ENCODE measurements at regions not wholly inside any gene's neighbourhood (a gene's known extent, or its start where the extent isn't known, plus 50 kb on each side); places are given as distances from the start of the nearest gene placed in this dataset.
"Not testable (repeated sequence)": the region's sequence is repeated elsewhere in the genome, so short reads cannot be mapped to it uniquely, and the experiment has no call there.

DNA sequence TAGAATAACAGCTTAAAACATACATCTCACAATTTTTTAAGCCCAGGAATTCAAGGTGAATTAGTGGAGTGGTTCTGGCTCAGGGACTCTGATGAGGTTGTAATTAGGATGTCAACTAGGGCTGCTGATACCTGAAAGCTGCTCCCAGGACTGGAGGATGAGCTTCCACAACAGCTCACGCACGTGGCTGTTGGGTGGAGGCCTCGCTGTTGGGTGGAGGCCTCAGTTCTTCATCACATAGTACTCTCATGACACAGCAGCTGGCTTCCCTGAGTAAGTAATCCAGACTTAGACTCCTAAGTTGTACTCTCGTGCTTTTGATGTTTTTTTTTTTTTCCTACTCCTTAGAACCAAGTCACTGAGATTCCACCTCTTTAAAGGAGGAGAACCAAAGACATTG, 577.1 kb upstream of the PRR20A start:
- Histone ChIP-seq H3K4me3 (ENCODE audit: low read depth, low read length) (no peak overlapping the region), H3K27ac (no peak overlapping the region), H3K9me3 (ENCODE audit: severe bottlenecking) (no peaks in the 10 kb centered on the region), H3K27me3 (ENCODE audit: insufficient read depth, low read depth, severe bottlenecking) (no peaks in the 10 kb centered on the region), H3K36me3 (no peaks in the 10 kb centered on the region)
- DNase-seq: no peak
- TF ChIP-seq, protein P1, sequence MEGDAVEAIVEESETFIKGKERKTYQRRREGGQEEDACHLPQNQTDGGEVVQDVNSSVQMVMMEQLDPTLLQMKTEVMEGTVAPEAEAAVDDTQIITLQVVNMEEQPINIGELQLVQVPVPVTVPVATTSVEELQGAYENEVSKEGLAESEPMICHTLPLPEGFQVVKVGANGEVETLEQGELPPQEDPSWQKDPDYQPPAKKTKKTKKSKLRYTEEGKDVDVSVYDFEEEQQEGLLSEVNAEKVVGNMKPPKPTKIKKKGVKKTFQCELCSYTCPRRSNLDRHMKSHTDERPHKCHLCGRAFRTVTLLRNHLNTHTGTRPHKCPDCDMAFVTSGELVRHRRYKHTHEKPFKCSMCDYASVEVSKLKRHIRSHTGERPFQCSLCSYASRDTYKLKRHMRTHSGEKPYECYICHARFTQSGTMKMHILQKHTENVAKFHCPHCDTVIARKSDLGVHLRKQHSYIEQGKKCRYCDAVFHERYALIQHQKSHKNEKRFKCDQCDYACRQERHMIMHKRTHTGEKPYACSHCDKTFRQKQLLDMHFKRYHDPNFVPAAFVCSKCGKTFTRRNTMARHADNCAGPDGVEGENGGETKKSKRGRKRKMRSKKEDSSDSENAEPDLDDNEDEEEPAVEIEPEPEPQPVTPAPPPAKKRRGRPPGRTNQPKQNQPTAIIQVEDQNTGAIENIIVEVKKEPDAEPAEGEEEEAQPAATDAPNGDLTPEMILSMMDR (IDR thresholded peaks at IDR 0.05; ENCODE audit: low read depth, low read length): no peak

DNA sequence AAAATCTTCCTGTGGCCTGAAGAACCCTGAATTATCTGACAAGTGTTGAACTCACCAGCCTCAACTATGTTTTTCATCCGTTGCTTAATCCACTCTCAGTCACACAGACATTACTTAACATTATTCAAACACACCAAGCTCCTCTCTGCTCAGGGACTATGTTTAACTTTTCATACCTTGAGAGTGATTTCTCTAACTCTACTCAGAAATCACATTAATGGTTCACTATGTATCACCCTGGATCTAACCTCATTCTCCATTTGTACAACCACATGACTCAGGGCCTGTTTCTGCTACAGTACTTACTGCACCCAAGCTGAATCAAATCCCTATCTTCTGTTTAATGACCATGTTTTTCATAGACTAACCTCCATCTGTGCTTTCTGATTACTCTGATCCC, 553.7 kb upstream of the PRR20A start:
- TF ChIP-seq, protein P1 (IDR thresholded peaks at IDR 0.05; ENCODE audit: low read depth, low read length): no peak
- Histone ChIP-seq H3K36me3 (no peaks in the 10 kb centered on the region), H3K27me3 (ENCODE audit: insufficient read depth, low read depth, severe bottlenecking) (no peaks in the 10 kb centered on the region), H3K4me3 (ENCODE audit: low read depth, low read length) (no peak overlapping the region), H3K27ac (no peak overlapping the region), H3K9me3 (ENCODE audit: severe bottlenecking) (no peaks in the 10 kb centered on the region)
- DNase-seq: no peak

DNA sequence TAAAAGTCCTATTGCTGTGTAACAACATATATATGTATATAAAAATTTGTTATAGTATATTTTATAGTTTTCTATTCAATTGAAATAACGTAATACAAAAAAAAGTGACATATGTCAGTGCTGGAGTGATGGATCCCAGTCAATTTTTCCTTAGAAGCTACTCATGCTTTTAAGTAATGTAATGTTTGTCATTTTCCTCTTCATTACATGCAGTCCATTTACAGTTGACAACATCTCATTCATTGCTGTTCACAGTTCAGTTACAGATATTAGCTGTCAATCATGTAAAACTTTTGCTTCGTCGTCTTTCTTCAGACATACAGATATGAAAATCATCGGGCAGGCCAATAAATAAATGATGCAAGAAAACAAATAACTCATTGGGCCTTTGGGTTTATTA, 525.1 kb upstream of the PRR20A start:
- Histone ChIP-seq H3K36me3 (no peaks in the 10 kb centered on the region), H3K4me3 (ENCODE audit: low read depth, low read length) (no peak overlapping the region), H3K27me3 (ENCODE audit: insufficient read depth, low read depth, severe bottlenecking) (no peaks in the 10 kb centered on the region), H3K9me3 (ENCODE audit: severe bottlenecking) (no peaks in the 10 kb centered on the region), H3K27ac (no peak overlapping the region)
- TF ChIP-seq, protein P1 (IDR thresholded peaks at IDR 0.05; ENCODE audit: low read depth, low read length): no peak
- no peak for DNase-seq

DNA sequence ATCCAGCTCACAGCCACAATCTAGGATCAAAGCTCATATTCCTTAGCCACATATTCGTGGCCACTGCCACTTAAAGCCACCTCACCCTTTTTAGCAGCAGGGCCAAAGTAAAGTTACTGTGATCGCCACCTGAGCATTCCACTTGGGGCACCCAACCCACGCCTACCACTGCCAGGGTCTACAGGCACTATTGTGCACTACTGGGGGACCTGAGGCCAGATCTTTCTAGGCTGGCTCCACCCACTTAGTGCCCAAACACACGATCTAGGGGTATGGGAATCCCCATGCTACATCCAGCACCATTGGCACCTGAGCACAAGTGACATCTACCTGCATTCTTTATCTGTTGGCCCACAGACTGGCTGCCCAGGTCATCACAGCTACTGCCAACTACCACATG, 517.9 kb upstream of the PRR20A start:
- TF ChIP-seq, protein P1 (IDR thresholded peaks at IDR 0.05; ENCODE audit: low read depth, low read length): no peak

DNA sequence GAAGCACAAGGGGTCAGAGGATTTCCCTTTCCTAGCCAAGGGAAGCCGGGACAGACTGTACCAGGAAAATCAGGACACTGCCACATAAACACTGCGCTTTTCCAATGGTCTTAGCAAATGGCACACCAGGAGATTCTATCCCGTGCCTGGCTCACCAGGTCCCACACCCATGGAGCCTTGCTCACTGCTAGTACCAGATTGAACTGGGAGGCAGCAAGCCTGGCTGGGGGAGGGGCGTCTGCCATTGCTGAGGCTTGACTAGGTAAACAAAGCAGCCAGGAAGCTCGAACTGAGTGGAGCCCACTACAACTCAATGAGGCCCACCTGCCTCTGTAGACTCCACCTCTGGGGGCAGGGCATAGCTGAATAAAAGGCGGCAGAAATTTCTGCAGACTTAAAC, 511.8 kb upstream of the PRR20A start:
- H3K27ac ChIP-seq, DNase-seq, H3K36me3 ChIP-seq: not testable (repeated sequence)

More for the DNA sequence above, 517.9 kb upstream of the PRR20A start:
- no peaks in the 10 kb centered on the region for H3K27me3 ChIP-seq (ENCODE audit: insufficient read depth, low read depth, severe bottlenecking)
- no peaks in the 10 kb centered on the region for H3K9me3 ChIP-seq (ENCODE audit: severe bottlenecking)
- no peak overlapping the region for H3K4me3 ChIP-seq (ENCODE audit: low read depth, low read length)
- no peak overlapping the region for H3K27ac ChIP-seq
- H3K36me3 ChIP-seq: no peaks in the 10 kb centered on the region
- no peak for DNase-seq

DNA sequence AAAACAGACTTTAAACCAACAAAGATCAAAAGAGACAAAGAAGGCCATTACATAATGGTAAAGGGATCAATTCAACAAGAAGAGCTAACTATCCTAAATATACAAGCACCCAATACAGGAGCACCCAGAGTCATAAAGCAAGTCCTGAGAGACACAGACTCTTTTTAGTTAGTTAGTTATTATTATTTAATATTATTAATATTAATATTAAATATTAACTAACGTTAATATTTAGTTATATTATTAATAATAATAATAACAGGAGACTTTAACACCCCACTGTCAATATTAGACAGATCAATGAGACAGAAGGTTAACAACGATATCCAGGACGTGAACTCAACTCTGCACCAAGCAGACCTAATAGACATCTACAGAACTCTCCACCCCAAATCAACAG, 509.7 kb upstream of the PRR20A start:
- not testable (repeated sequence) for DNase-seq; H3K27me3 ChIP-seq (ENCODE audit: insufficient read depth, low read depth, severe bottlenecking); H3K9me3 ChIP-seq (ENCODE audit: severe bottlenecking); H3K27ac ChIP-seq; H3K4me3 ChIP-seq (ENCODE audit: low read depth, low read length); H3K36me3 ChIP-seq

More for the DNA sequence above, 511.8 kb upstream of the PRR20A start:
- not testable (repeated sequence) for H3K4me3 ChIP-seq (ENCODE audit: low read depth, low read length); H3K27me3 ChIP-seq (ENCODE audit: insufficient read depth, low read depth, severe bottlenecking); H3K9me3 ChIP-seq (ENCODE audit: severe bottlenecking)

DNA sequence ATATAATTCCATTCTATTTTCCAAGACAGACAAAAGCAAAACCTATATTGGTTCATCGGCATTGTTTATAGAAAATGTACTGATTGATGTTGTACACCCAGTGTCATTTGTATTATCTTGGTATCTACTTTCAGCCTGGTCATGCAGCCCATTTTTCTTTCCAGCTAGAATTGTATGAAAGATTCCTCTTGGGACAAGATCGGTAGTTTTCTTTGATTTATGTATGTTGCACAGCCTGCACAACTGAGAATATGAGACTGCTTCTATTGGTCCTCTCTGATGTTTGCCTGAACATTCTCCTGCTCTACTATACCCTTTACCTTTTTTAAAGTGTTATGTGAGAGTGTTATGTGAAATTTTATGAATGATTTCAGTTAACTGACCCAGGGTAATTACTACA, 487.7 kb upstream of the PRR20A start:
- no peak overlapping the region for H3K27ac ChIP-seq
- no peak for DNase-seq
- no peaks in the 10 kb centered on the region for H3K36me3 ChIP-seq
- no peaks in the 10 kb centered on the region for H3K9me3 ChIP-seq (ENCODE audit: severe bottlenecking)
- TF ChIP-seq, protein P1 (IDR thresholded peaks at IDR 0.05; ENCODE audit: low read depth, low read length): no peak
- H3K4me3 ChIP-seq (ENCODE audit: low read depth, low read length): no peak overlapping the region
- H3K27me3 ChIP-seq (ENCODE audit: insufficient read depth, low read depth, severe bottlenecking): no peaks in the 10 kb centered on the region
